Lower leg skin (tissue), 3 donors: ENCODE measurements at regions not wholly inside any gene's neighbourhood (a gene's known extent, or its start where the extent isn't known, plus 50 kb on each side); places are given as distances from the start of the nearest gene placed in this dataset.

Source experiments
- POLR2A ChIP-seq, 2 donors: fragments of 450-650 bp; IDR thresholded peaks; one replicate each; pipeline ENCODE4 v1.6.1; 2016 to 2017; ENCODE audit warnings: antibody characterized with exemption in 2 of 2, mild to moderate bottlenecking in 1 of 2, moderate library complexity in 1 of 2
- TF ChIP-seq, protein P1 (sequence below), 3 donors: fragments of 450-650 bp; IDR thresholded peaks; one replicate each; pipeline ENCODE4 v1.5.1; 2016; ENCODE audit warnings: antibody characterized with exemption in 3 of 3, mild to moderate bottlenecking in 3 of 3, moderate library complexity in 2 of 3

DNA sequence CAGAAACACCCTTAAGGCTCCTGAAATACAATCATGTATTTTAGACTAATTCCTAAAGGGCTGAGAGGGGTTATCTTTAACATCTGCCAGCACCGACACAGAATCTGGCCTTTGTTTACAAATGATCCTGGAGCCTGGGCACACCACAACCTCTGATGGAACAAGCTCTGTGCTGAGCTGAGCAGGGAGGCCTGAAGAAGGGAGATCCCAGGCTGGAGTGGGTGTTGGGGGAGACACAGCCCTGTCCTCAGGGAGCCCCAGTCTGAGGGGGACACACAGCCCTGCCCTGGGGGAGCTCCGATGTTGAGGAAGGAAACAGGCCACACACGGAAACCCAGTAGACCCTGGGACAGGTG lies 130.5 kb downstream of the VEGFA start:
- TF ChIP-seq, protein P1, sequence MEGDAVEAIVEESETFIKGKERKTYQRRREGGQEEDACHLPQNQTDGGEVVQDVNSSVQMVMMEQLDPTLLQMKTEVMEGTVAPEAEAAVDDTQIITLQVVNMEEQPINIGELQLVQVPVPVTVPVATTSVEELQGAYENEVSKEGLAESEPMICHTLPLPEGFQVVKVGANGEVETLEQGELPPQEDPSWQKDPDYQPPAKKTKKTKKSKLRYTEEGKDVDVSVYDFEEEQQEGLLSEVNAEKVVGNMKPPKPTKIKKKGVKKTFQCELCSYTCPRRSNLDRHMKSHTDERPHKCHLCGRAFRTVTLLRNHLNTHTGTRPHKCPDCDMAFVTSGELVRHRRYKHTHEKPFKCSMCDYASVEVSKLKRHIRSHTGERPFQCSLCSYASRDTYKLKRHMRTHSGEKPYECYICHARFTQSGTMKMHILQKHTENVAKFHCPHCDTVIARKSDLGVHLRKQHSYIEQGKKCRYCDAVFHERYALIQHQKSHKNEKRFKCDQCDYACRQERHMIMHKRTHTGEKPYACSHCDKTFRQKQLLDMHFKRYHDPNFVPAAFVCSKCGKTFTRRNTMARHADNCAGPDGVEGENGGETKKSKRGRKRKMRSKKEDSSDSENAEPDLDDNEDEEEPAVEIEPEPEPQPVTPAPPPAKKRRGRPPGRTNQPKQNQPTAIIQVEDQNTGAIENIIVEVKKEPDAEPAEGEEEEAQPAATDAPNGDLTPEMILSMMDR (IDR thresholded peaks at IDR 0.05): no peak
- no peak for TF ChIP-seq POLR2A (IDR thresholded peaks at IDR 0.05)
